HepG2 (cell line): ENCODE measurements at regions not wholly inside any gene's neighbourhood (a gene's known extent, or its start where the extent isn't known, plus 50 kb on each side); places are given as distances from the start of the nearest gene placed in this dataset.

ENCODE experiments used
- ATAC-seq: fragments of 200-7000 bp; cut with Tn5 transposase; 3 replicates; pipeline ENCODE4 v1.9.1; 2020; ENCODE audit warnings: mild to moderate bottlenecking, moderate library complexity
- BruUV-seq: library from RNA; stranded (reverse); fragments of 400-500 nt; replicated peaks from 2 replicates; lab custom pipeline; 2021; lab: Mats Ljungman, UMichigan
- CTCF ChIA-PET: fragments of 300-600 bp; formaldehyde crosslinking; extraction: SDS; loops from one replicate; lab custom pipeline; 2021; ENCODE audit warnings: low total read pairs, inconsistent platforms, low intra/inter-chr PET ratio; lab: Yijun Ruan, JAX
- POLR2A ChIA-PET: fragments of 350-600 bp; sonication (Branson Sonifier 250); formaldehyde crosslinking; loops from one replicate; lab custom pipeline; 2020; ENCODE audit warnings: antibody characterized with exemption, inconsistent platforms; lab: Yijun Ruan, JAX
- DNase-seq: peaks from one replicate; pipeline ENCODE4 v3.0.0-alpha.2; 2015; ENCODE audit warnings: low spot score
- FAIRE-seq: peaks from 3 replicates; lab custom pipeline; 2011; peaks lifted over from hg19 to GRCh38; lab: Jason Lieb, UNC
- H2AFZ ChIP-seq: one replicate; pipeline ENCODE4 v1.6.1; 2011; ENCODE audit warnings: low read length, inconsistent platforms
- H3K27ac ChIP-seq: fragments of 300-600 bp; 3 replicates; pipeline ENCODE4 v1.8.0; 2011; ENCODE audit warnings: mixed run types, mild to moderate bottlenecking, mixed read lengths, low read length, inconsistent platforms; ENCODE audit not compliant: insufficient read depth; ENCODE audit errors: extremely low read length
- H3K27me3 ChIP-seq, 2 experiments: fragments of 200-600 bp in 1 of 2; 2 replicates in 1 of 2; 3 replicates in 1 of 2; pipeline versions ENCODE4 v1.6.0 to v1.8.0; 2011; ENCODE audit warnings: low read length in 2 of 2, mild to moderate bottlenecking in 2 of 2, moderate library complexity in 2 of 2, inconsistent platforms in 1 of 2; ENCODE audit not compliant: insufficient read depth in 2 of 2, control insufficient read depth in 1 of 2
- H3K36me3 ChIP-seq, 2 experiments: fragments of 200-600 bp in 1 of 2; replicated peaks in 1 of 2; 2 replicates in 1 of 2; 3 replicates in 1 of 2; pipeline versions ENCODE4 v1.5.1 to v1.8.0; 2011; ENCODE audit warnings: low read length in 2 of 2, inconsistent platforms in 1 of 2; ENCODE audit not compliant: insufficient read depth in 2 of 2, control insufficient read depth in 1 of 2
- H3K4me1 ChIP-seq: 2 replicates; pipeline ENCODE4 v1.5.1; 2012; ENCODE audit warnings: low read length, inconsistent platforms; ENCODE audit not compliant: insufficient read depth
- H3K4me2 ChIP-seq: 2 replicates; pipeline ENCODE4 v1.6.0; 2011; ENCODE audit warnings: low read depth, low read length, inconsistent platforms
- H3K4me3 ChIP-seq, 3 experiments: fragments of 200-600 bp in 1 of 3; sonication (generic), shearing (Covaris generic) in 1 of 3; replicated peaks in 1 of 3; 2 replicates each; pipeline ENCODE4 v1.5.1; 2011 to 2016; ENCODE audit warnings: low read length in 3 of 3, inconsistent platforms in 2 of 3, low read depth in 2 of 3, mild to moderate bottlenecking in 2 of 3, control low read depth in 1 of 3, mixed read lengths in 1 of 3; ENCODE audit not compliant: insufficient read depth in 1 of 3
- H3K79me2 ChIP-seq: one replicate; pipeline ENCODE4 v1.6.1; 2011; ENCODE audit warnings: low read length, inconsistent platforms; ENCODE audit not compliant: insufficient read depth
- H3K9ac ChIP-seq: 2 replicates; pipeline ENCODE4 v1.6.0; 2011; ENCODE audit warnings: mild to moderate bottlenecking, low read depth, low read length, inconsistent platforms; ENCODE audit not compliant: insufficient read depth
- H3K9me3 ChIP-seq: 2 replicates; pipeline ENCODE4 v1.5.1; 2012; ENCODE audit warnings: mild to moderate bottlenecking, low read length
- H4K20me1 ChIP-seq: 2 replicates; pipeline ENCODE4 v1.6.0; 2011; ENCODE audit warnings: inconsistent platforms, mild to moderate bottlenecking, low read length, moderate library complexity; ENCODE audit not compliant: insufficient read depth
- CEBPG ChIP-seq: IDR thresholded peaks from 2 replicates; pipeline ENCODE4 v1.6.1; 2016
- KLF13 ChIP-seq: sonication (generic); formaldehyde crosslinking; IDR thresholded peaks from 2 replicates; pipeline ENCODE4 v1.4.0; 2020; ENCODE audit warnings: mild to moderate bottlenecking, missing genetic modification reagents
- MAFG ChIP-seq: sonication (generic); formaldehyde crosslinking; IDR thresholded peaks from 2 replicates; pipeline ENCODE4 v1.5.1; 2020; ENCODE audit warnings: mild to moderate bottlenecking, missing genetic modification reagents
- MAX ChIP-seq: IDR thresholded peaks from 2 replicates; pipeline ENCODE4 v1.6.1; 2012; ENCODE audit warnings: inconsistent platforms
- NFKBIZ ChIP-seq: IDR thresholded peaks from 2 replicates; pipeline ENCODE4 v1.6.1; 2018; ENCODE audit warnings: missing genetic modification reagents, missing compliant biosample characterization
- PRDM4 ChIP-seq: sonication (generic); formaldehyde crosslinking; IDR thresholded peaks from 2 replicates; pipeline ENCODE4 v1.9.0; 2021; ENCODE audit warnings: missing genetic modification reagents, borderline replicate concordance
- SMC3 ChIP-seq: IDR thresholded peaks from 2 replicates; pipeline ENCODE4 v1.6.1; 2011; ENCODE audit warnings: low read length, improper control_type of control experiment
- SNAPC5 ChIP-seq: sonication (generic); formaldehyde crosslinking; IDR thresholded peaks from 2 replicates; pipeline ENCODE4 v1.8.1; 2023; ENCODE audit warnings: mild to moderate bottlenecking, missing genetic modification reagents, borderline replicate concordance
- ZBTB1 ChIP-seq: sonication (generic); formaldehyde crosslinking; IDR thresholded peaks from 2 replicates; pipeline ENCODE4 v1.4.0; 2020; ENCODE audit warnings: missing genetic modification reagents, borderline replicate concordance
- ZC3H13 ChIP-seq: sonication (generic); formaldehyde crosslinking; IDR thresholded peaks from 2 replicates; pipeline ENCODE4 v1.8.1; 2023; ENCODE audit warnings: mild to moderate bottlenecking, missing genetic modification reagents, moderate library complexity
- ZFP82 ChIP-seq: sonication (generic); formaldehyde crosslinking; IDR thresholded peaks from 2 replicates; pipeline ENCODE4 v1.5.1; 2020; ENCODE audit warnings: mild to moderate bottlenecking, missing genetic modification reagents, borderline replicate concordance
- ZFP91 ChIP-seq: sonication (generic); formaldehyde crosslinking; IDR thresholded peaks from 2 replicates; pipeline ENCODE4 v1.9.0; 2022; ENCODE audit warnings: missing genetic modification reagents, mild to moderate bottlenecking, borderline replicate concordance
- ZNF225 ChIP-seq: sonication (generic); formaldehyde crosslinking; IDR thresholded peaks from 2 replicates; pipeline ENCODE4 v1.4.0; 2020; ENCODE audit warnings: mild to moderate bottlenecking, missing genetic modification reagents
- ZNF275 ChIP-seq: sonication (generic); formaldehyde crosslinking; IDR thresholded peaks from 2 replicates; pipeline ENCODE4 v1.8.0; 2022; ENCODE audit warnings: missing genetic modification reagents, mild to moderate bottlenecking, inconsistent platforms, borderline replicate concordance
- ZNF33A ChIP-seq: sonication (generic); formaldehyde crosslinking; IDR thresholded peaks from 2 replicates; pipeline ENCODE4 v1.5.1; 2020; ENCODE audit warnings: missing genetic modification reagents, mild to moderate bottlenecking, moderate library complexity, borderline replicate concordance
- ZNF704 ChIP-seq: sonication (generic); formaldehyde crosslinking; IDR thresholded peaks from 2 replicates; pipeline ENCODE4 v1.8.1; 2023; ENCODE audit warnings: mild to moderate bottlenecking, inconsistent platforms, moderate library complexity, missing genetic modification reagents, borderline replicate concordance
- WGBS: methylation state at CpG from one replicate; pipeline ENCODE4 v1.1.6; 2017; ENCODE audit warnings: low lambda C conversion rate; 5-methylcytosine and 5-hydroxymethylcytosine counted together
- in situ Hi-C: cut with HindIII; loops from 2 replicates; pipeline ENCODE4 v1.10.0; 2017; ENCODE audit warnings: low pct_unique_long_range_greater_than_20kb; ENCODE audit not compliant: extremely low pct_ligation_motif_present
- intact Hi-C: fragments of 100-400 bp; cut with micrococcal nuclease; formaldehyde crosslinking; loops from one replicate; pipeline ENCODE4 v1.10.0; 2022; ENCODE audit not compliant: unreplicated experiment

GRCh38 chr21:26698416-26698815 is 125.3 kb upstream of the CYYR1 start:
- H3K4me3 ChIP-seq, result no peak overlapping the region
- DNase-seq, result no peak
- no TSS peak for BruUV-seq

More at GRCh38 chr21:26698416-26698815, 125.3 kb upstream of the CYYR1 start:
- in situ Hi-C loops (no loop called here), intact Hi-C loops (no loop called here)
- Histone ChIP-seq H3K9ac (no peak overlapping the region), H3K27ac (no peak overlapping the region), H3K4me2 (no peak overlapping the region), H3K27me3 (no peaks in the 10 kb centered on the region; a peak in 1 of 5 replicates), H4K20me1 (no peaks in the 10 kb centered on the region), H3K9me3 (peaks cover 87% of the 10 kb centered on the region), H3K36me3 (no peaks in the 10 kb centered on the region), H3K79me2 (no peaks in the 10 kb centered on the region), H2AFZ (no peak overlapping the region), H3K4me1 (no peaks in the 10 kb centered on the region)
- ATAC-seq (no peak), FAIRE-seq (no peak)
- TF ChIP-seq SNAPC5 (CRISPR knock-in tag) (no peak), ZNF704 (CRISPR knock-in tag) (no peak), SMC3 (no peak), ZFP82 (CRISPR knock-in tag) (no peak), ZNF275 (CRISPR knock-in tag) (no peak), ZBTB1 (CRISPR knock-in tag) (no peak), KLF13 (CRISPR knock-in tag) (no peak), MAX (no peak), NFKBIZ (CRISPR knock-in tag) (no peak), PRDM4 (CRISPR knock-in tag) (no peak), ZNF225 (CRISPR knock-in tag) (no peak), CEBPG (no peak), ZFP91 (CRISPR knock-in tag) (no peak), MAFG (CRISPR knock-in tag) (no peak), ZC3H13 (no peak), ZNF33A (CRISPR knock-in tag) (no peak)
- WGBS, result 19% methylated on average over 3 of the region's 3 CpGs
- ChIA-PET POLR2A (no interaction called here), CTCF (no interaction called here)
